ENCODE measurements at regions not wholly inside any gene's neighbourhood (a gene's known extent, or its start where the extent isn't known, plus 50 kb on each side); places are given as distances from the start of the nearest gene placed in this dataset.

GRCh38 chr11:119919656-119920055 is 190.7 kb upstream of the NECTIN1 start:
- H3K27ac ChIP-seq, result no peak overlapping the region
- TF ChIP-seq, protein P1, sequence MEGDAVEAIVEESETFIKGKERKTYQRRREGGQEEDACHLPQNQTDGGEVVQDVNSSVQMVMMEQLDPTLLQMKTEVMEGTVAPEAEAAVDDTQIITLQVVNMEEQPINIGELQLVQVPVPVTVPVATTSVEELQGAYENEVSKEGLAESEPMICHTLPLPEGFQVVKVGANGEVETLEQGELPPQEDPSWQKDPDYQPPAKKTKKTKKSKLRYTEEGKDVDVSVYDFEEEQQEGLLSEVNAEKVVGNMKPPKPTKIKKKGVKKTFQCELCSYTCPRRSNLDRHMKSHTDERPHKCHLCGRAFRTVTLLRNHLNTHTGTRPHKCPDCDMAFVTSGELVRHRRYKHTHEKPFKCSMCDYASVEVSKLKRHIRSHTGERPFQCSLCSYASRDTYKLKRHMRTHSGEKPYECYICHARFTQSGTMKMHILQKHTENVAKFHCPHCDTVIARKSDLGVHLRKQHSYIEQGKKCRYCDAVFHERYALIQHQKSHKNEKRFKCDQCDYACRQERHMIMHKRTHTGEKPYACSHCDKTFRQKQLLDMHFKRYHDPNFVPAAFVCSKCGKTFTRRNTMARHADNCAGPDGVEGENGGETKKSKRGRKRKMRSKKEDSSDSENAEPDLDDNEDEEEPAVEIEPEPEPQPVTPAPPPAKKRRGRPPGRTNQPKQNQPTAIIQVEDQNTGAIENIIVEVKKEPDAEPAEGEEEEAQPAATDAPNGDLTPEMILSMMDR (conservative IDR thresholded peaks at IDR 0.05), result no peak

- no peak overlapping the region for H3K27ac ChIP-seq
- TF ChIP-seq, protein P1 (conservative IDR thresholded peaks at IDR 0.05), result no peak
These were observed 189.3 kb upstream of the NECTIN1 start for GRCh38 chr11:119918347-119918746.

DNA sequence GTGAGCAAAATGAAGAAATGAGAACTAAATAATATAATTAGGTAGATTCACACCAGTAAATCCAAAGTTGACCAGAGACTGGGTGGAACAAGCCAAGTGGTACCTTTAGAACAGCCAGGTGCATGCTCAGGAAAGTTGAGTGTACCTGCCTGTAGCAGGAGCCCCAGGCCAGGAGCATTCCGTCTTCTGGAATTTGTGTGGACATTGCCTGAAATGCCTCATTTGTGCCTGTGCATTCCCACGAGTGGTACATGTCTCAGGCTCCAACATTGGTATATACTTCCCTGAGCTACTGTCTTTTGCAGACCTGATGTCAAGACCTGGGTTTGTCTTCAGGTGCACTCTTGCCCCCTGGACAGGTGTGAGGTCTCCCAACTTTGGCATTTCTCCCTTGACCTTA is 187.6 kb upstream of the NECTIN1 start:
- TF ChIP-seq, protein P1 (conservative IDR thresholded peaks at IDR 0.05), result no peak

GRCh38 chr11:119912229-119912628 is 183.2 kb upstream of the NECTIN1 start:
- no peak overlapping the region for H3K27ac ChIP-seq
- TF ChIP-seq, protein P1 (conservative IDR thresholded peaks at IDR 0.05), result no peak

More for the DNA sequence above, 187.6 kb upstream of the NECTIN1 start:
- no peak overlapping the region for H3K27ac ChIP-seq

DNA sequence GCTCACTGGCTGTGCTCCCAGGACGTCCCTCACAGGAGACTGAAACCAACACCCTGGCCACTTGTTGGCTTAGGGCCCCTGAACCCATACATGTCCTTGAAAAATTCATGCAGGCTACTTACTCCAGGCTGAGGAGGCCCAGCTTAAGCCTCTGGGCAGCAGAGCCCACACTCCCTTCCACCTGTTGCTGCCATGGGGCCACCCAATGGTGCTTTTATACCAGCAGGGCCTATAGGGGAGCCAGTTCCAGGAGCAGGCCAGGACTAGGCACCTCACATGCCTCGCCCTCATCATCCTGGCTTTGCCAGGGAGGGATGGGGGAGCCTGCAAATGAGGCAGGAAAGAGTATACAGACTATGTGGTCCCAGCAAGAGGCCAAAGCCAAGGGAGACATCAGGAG is 181.7 kb upstream of the NECTIN1 start:
- H3K27ac ChIP-seq, result no peak overlapping the region
- TF ChIP-seq, protein P1 (conservative IDR thresholded peaks at IDR 0.05), result no peak

DNA sequence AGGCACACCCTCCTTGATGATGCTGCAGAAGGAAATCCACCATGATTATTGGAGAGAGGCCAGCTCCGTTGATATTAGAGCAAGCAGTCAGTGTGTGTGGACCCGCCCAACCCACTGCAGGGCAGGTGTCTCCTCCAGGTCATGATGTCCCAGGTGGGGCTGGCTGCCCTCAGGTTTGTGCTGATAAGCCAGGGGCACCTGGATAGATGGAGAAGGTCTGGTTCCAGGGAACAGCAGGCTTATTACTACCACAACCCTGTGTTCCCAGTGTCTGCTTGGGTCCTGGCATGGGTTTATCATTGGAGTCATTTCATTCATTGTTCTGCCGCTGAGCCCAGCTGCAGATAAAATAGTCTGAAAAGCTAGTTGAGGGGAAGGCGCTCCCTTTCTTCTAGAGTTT is 181.1 kb upstream of the NECTIN1 start:
- H3K27ac ChIP-seq, result no peak overlapping the region
- TF ChIP-seq, protein P1 (conservative IDR thresholded peaks at IDR 0.05), result no peak

GRCh38 chr11:119909495-119909894 is 180.5 kb upstream of the NECTIN1 start:
- no peak overlapping the region for H3K27ac ChIP-seq
- TF ChIP-seq, protein P1 (conservative IDR thresholded peaks at IDR 0.05), result no peak

GRCh38 chr11:119909077-119909476 is 180.1 kb upstream of the NECTIN1 start:
- H3K27ac ChIP-seq, result no peak overlapping the region
- TF ChIP-seq, protein P1 (conservative IDR thresholded peaks at IDR 0.05), result no peak

Measured in VCaP (cell line).